GM18507 (cell line): ENCODE measurements at regions not wholly inside any gene's neighbourhood (a gene's known extent, or its start where the extent isn't known, plus 50 kb on each side); places are given as distances from the start of the nearest gene placed in this dataset.

Experiments used
- DNase-seq: peaks from one replicate; pipeline ENCODE4 v3.0.0; 2011; ENCODE audit warnings: low read depth; ENCODE audit not compliant: insufficient read length; ENCODE audit errors: extremely low spot score
- FAIRE-seq: peaks from 2 replicates; lab custom pipeline; 2011; peaks lifted over from hg19 to GRCh38; lab: Jason Lieb, UNC

GRCh38 chr2:181764095-181764963 lies 84.0 kb upstream of the NEUROD1 start:
- no peak for DNase-seq
- no peak for FAIRE-seq

- DNase-seq, result no peak
- no peak for FAIRE-seq
Observed at GRCh38 chr2:181766129-181766528, 85.8 kb upstream of the NEUROD1 start.

GRCh38 chr2:181770150-181770549 lies 89.8 kb upstream of the NEUROD1 start:
- no peak for FAIRE-seq
- no peak for DNase-seq

GRCh38 chr2:181771356-181771755 lies 91.0 kb upstream of the NEUROD1 start:
- no peak for FAIRE-seq
- no peak for DNase-seq

- FAIRE-seq, result no peak
- DNase-seq, result no peak
Observed at GRCh38 chr2:181772334-181772733, 92.0 kb upstream of the NEUROD1 start.

GRCh38 chr2:181772777-181773176 lies 92.5 kb upstream of the NEUROD1 start:
- no peak for FAIRE-seq
- no peak for DNase-seq

- peak; percentile 71 for FAIRE-seq
- no peak for DNase-seq
Observed at GRCh38 chr2:181774685-181775084, 94.4 kb upstream of the NEUROD1 start.

GRCh38 chr2:181776336-181776735 lies 96.0 kb upstream of the NEUROD1 start:
- FAIRE-seq, result no peak
- no peak for DNase-seq

GRCh38 chr2:181777734-181778133 lies 97.4 kb upstream of the NEUROD1 start:
- no peak for FAIRE-seq
- no peak for DNase-seq

GRCh38 chr2:181778621-181779201 lies 98.4 kb upstream of the NEUROD1 start:
- no peak for DNase-seq
- FAIRE-seq, result no peak

- FAIRE-seq (no peak), DNase-seq (no peak)
Observed at GRCh38 chr2:181779288-181780021, 99.1 kb upstream of the NEUROD1 start.

GRCh38 chr2:181780047-181780651 lies 99.8 kb upstream of the NEUROD1 start:
- FAIRE-seq (peak; percentile 88), DNase-seq (no peak)

GRCh38 chr2:181780657-181781056 lies 100.3 kb upstream of the NEUROD1 start:
- no peak for DNase-seq
- peak; percentile 54 for FAIRE-seq

- DNase-seq (no peak), FAIRE-seq (peak; percentile 68)
Observed at GRCh38 chr2:181781078-181781786, 100.9 kb upstream of the NEUROD1 start.

GRCh38 chr2:181782660-181783059 lies 102.3 kb upstream of the NEUROD1 start:
- DNase-seq (no peak), FAIRE-seq (no peak)

GRCh38 chr2:181784556-181784955 lies 104.2 kb upstream of the NEUROD1 start:
- DNase-seq (no peak), FAIRE-seq (no peak)

- DNase-seq (no peak), FAIRE-seq (no peak)
Observed at GRCh38 chr2:181785691-181786344, 105.5 kb upstream of the NEUROD1 start.

- FAIRE-seq (no peak), DNase-seq (no peak)
Observed at GRCh38 chr2:181786371-181787228, 104.9 kb upstream of the ITPRID2 start.
